Stimulated activated CD4-positive, alpha-beta T cell treated with anti-CD3 and anti-CD28 coated beads, Interleukin-15, amount 100 ng/mL, for 48 hours (primary cell): ENCODE measurements at regions not wholly inside any gene's neighbourhood (a gene's known extent, or its start where the extent isn't known, plus 50 kb on each side); places are given as distances from the start of the nearest gene placed in this dataset.
"Not testable (repeated sequence)": the region's sequence is repeated elsewhere in the genome, so short reads cannot be mapped to it uniquely, and the experiment has no call there.

Source experiments
- DNase-seq, 2 donors: peaks; one replicate each; pipeline ENCODE4 v3.0.0-alpha.2; 2020; ENCODE audit warnings: low read depth in 2 of 2

GRCh38 chr9:33739398-33739797 is 56.0 kb upstream of the PRSS3 start:
- no peak for DNase-seq

GRCh38 chr9:33740075-33740474 is 55.3 kb upstream of the PRSS3 start:
- DNase-seq: no peak

GRCh38 chr9:33740958-33741357 is 54.4 kb upstream of the PRSS3 start:
- not testable (repeated sequence) for DNase-seq

GRCh38 chr9:33742051-33742450 is 53.3 kb upstream of the PRSS3 start:
- no peak for DNase-seq

- no peak for DNase-seq
Measured at GRCh38 chr9:33742519-33742918, 52.8 kb upstream of the PRSS3 start.
